GM10266 (cell line): ENCODE measurements at regions not wholly inside any gene's neighbourhood (a gene's known extent, or its start where the extent isn't known, plus 50 kb on each side); places are given as distances from the start of the nearest gene placed in this dataset.

Experiments used
- DNase-seq: peaks from one replicate; pipeline ENCODE4 v3.0.0; 2012; ENCODE audit errors: extremely low spot score
- CTCF ChIP-seq: IDR thresholded peaks from 2 replicates; pipeline ENCODE4 v1.5.1; 2012; ENCODE audit warnings: mild to moderate bottlenecking, low read depth; ENCODE audit not compliant: control insufficient read depth, insufficient read depth; ENCODE audit errors: missing control alignments

DNA sequence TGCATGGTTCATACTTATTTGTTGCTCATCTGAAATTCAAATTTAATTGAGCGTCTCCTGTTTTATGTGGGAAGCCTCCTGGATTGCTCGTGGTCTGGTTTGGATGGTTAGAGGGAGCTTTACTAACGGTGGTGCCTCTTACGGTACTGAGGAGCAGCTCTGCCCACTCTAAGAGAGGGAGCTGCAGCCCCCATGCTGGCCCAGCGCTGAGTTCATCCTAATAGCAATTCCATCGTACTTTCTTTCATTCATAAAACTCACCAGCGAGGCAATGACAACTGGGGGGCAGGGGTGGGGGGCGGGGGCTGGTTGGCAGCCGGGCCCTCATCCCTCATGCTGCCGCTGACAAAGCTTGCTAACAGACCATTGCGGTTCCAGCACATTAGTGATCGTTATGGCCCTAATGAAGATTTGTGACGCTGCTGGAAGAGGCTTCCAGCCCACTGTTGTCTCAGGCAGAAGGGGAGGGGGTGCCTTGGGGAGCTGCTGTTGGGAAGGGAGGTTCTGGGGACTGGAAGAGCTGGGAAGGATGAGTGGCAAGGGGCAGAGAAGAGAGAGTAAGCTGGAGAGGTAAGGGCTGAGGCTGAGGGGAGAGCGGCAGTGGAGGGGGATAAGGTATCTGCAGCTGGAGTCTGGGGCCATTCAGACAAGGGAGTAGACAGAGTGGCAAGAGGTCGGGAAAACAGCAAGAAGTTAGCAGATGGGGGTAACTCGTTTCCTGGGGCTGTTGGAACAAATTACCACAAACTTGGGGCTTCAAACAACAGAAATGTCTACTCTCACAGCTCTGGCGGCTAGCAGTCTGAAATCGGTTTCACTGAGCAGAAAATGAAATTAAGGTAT, 238.1 kb downstream of the LPIN1 start:
- no peak for DNase-seq
- no peak for TF ChIP-seq CTCF

GRCh38 chr2:11985817-11986566, 239.6 kb downstream of the LPIN1 start:
- TF ChIP-seq CTCF: no peak
- no peak for DNase-seq

DNA sequence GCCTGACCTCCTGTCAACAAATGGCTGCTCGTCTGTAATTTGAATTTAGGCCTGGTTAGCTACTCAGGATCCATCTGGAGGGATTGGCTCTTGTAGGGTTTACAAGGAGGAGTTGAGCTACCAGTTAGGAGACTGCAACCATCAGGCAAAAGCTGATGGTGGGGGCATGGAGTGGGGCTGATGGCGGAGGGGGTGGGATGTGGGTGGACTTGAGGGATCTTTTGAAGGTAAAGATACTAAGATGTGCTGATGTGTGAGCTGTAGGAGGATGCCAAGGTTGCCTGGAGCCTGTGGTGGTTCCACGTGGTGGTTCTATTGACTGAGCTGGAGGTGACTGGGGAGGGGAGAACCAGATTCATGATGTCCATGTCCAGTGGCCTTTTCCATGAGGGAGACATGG, 240.7 kb downstream of the LPIN1 start:
- TF ChIP-seq CTCF: no peak
- no peak for DNase-seq

GRCh38 chr2:11988691-11989353, 242.4 kb downstream of the LPIN1 start:
- no peak for TF ChIP-seq CTCF

DNA sequence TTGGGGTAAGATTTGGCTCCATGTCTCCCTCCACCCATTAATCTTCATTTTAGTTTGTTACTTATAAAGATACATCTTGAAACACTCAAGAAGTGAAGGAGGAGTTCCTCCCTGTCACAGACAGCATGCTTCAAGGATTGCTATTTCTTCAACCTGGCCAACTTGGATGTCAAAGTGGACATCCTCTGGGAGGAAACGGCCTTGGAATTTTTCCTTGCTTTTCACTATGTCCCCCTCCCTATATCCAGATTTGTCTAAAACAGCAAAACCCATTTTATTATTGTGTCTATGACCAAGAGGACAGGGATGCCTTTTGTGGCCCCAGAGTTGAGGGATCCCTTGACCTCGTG, 242.9 kb downstream of the LPIN1 start:
- no peak for DNase-seq
- no peak for TF ChIP-seq CTCF

More at GRCh38 chr2:11988691-11989353, 242.4 kb downstream of the LPIN1 start:
- no peak for DNase-seq

GRCh38 chr2:11990576-11990975, 244.1 kb downstream of the LPIN1 start:
- no peak for TF ChIP-seq CTCF
- no peak for DNase-seq
